ENCODE measurements at regions not wholly inside any gene's neighbourhood (a gene's known extent, or its start where the extent isn't known, plus 50 kb on each side); places are given as distances from the start of the nearest gene placed in this dataset.
"Not testable (repeated sequence)": the region's sequence is repeated elsewhere in the genome, so short reads cannot be mapped to it uniquely, and the experiment has no call there.

DNA sequence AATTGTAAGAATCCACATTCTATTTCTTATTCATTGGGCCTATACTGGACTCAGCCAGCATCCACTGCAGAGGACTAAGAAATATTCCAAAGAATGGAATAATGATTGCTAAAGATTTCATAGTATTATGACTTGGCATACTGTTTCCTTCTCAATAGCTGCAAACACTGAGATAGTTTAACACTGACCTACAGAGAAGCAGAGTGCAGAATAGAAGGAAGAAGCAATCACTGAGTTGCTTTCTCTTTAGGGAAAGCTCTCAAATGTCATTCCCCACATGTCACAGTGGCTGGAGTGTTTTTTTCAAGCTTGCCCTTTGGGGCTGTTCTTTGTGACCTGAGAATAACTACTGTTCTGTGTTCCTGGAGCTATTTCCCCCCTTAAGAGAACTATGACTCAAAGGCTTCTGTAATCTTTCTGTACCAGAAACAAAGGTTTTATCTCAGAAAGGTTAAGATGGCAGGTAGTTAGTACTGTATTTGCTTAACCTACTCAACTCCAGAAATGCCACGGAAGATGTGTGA is 243.6 kb upstream of the LUZP2 start:
- H3K4me3 ChIP-seq (ENCODE audit: low read length) = no peak overlapping the region
- TF ChIP-seq, protein P1, sequence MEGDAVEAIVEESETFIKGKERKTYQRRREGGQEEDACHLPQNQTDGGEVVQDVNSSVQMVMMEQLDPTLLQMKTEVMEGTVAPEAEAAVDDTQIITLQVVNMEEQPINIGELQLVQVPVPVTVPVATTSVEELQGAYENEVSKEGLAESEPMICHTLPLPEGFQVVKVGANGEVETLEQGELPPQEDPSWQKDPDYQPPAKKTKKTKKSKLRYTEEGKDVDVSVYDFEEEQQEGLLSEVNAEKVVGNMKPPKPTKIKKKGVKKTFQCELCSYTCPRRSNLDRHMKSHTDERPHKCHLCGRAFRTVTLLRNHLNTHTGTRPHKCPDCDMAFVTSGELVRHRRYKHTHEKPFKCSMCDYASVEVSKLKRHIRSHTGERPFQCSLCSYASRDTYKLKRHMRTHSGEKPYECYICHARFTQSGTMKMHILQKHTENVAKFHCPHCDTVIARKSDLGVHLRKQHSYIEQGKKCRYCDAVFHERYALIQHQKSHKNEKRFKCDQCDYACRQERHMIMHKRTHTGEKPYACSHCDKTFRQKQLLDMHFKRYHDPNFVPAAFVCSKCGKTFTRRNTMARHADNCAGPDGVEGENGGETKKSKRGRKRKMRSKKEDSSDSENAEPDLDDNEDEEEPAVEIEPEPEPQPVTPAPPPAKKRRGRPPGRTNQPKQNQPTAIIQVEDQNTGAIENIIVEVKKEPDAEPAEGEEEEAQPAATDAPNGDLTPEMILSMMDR (IDR thresholded peaks at IDR 0.05; ENCODE audit: insufficient read depth, low read depth, low read length, missing control alignments) = no peak
- no peak for DNase-seq (ENCODE audit: low read depth)

DNA sequence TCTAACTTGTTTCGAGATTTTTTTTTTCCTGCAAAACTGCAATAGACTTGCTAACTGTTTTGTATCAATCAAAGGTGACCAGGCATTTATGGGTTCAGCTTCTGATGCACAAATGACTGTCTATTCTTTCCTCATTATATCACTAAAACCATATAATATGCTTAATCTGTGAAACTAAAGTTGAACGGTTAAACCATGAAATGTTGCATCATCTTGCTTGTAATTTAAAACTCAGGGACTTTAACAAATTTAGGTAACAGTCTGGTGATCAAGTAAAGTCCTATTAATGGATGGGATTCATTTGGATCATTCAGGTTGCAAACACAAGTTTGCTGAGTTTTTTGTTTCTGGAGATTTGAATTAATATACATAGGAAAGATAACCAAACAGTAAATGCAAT is 232.0 kb upstream of the LUZP2 start:
- DNase-seq (ENCODE audit: low read depth) = no peak
- TF ChIP-seq, protein P1 (IDR thresholded peaks at IDR 0.05; ENCODE audit: insufficient read depth, low read depth, low read length, missing control alignments) = no peak
- H3K4me3 ChIP-seq (ENCODE audit: low read length) = no peak overlapping the region

DNA sequence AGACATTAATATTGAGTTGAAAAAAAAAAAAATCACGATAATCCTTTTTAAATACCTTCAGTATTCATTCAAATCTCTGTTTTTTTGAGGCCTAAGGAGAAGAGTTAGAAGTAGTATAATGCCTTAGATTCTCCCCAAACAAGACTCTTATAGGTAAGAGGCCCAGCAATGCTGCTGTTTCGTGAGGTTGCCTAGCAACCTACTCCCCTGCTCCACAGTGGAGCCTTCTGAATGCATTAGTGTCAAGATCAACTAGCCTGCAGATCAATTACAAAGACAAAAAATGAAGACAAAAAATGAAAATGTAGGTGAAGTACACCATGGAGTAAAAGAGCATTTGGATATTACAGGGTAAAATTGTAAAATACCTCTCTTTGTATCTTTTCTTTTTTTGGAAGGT is 229.8 kb upstream of the LUZP2 start:
- TF ChIP-seq, protein P1 (IDR thresholded peaks at IDR 0.05; ENCODE audit: insufficient read depth, low read depth, low read length, missing control alignments) = no peak
- DNase-seq (ENCODE audit: low read depth) = no peak
- H3K4me3 ChIP-seq (ENCODE audit: low read length) = no peak overlapping the region

DNA sequence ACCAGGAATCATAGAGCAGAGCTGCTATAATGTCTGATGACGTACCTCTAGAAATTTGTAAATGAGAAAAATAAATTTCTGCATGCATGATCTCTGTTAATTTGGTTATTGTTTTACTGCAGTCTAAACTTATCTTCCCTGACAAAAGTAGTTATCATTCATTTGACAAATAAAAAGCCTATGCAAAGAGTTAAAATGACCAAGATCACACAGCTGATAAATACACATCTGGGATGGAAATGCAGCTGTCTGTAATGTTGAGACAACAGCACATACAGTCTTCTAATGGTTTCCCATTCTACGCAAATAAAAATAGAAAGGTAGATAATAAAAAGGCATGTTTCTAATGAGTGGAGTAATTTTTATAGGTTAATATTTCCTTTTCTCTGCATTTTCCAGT is 225.1 kb upstream of the LUZP2 start:
- no peak overlapping the region for H3K4me3 ChIP-seq (ENCODE audit: low read length)
- TF ChIP-seq, protein P1 (IDR thresholded peaks at IDR 0.05; ENCODE audit: insufficient read depth, low read depth, low read length, missing control alignments) = no peak
- no peak for DNase-seq (ENCODE audit: low read depth)

DNA sequence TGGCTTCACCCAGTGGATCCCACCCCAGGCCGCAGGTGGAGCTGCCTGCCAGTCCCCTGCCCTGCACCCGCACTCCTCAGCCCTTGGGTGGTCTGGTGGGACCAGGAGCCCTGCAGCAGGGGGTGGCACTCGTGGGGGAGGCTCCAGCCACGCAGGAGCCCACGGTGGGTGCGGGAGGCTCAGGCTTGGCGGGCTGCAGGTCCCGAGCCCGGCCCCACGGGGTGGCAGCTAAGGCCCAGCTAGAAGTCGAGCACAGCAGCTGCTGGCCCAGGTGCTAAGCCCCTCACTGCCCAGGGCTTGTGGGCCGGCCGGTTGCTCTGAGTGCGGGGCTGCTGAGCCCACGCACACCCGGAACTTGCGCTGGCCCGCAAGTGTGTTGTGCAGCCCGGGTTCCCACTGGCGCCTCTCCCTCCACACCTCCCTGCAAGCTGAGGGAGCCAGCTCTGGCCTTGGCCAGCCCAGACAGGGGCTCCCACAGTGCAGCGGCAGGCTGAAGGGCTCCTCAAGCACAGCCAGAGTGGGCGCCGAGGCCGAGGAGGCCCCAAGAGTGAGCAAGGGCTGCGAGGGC is 222.6 kb upstream of the LUZP2 start:
- not testable (repeated sequence) for H3K4me3 ChIP-seq (ENCODE audit: low read length); DNase-seq (ENCODE audit: low read depth)

DNA sequence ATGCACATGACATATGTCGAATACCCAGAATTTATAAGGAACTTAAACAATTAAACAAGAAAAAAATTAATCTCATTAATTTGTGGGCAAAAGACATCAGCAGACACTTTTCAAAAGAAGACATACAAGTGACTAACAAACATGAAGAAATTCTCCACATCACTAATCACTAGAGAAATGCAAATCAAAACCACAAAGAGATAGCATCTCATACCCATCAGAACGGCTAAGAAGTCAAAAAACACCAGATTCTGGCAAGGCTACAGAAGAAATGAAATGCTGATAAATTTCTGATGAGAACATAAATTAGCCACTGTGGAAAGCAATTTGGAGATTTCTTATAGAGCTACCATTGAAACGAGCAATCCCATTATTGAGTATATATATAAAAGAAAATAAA is 210.6 kb upstream of the LUZP2 start:
- no peak overlapping the region for H3K4me3 ChIP-seq (ENCODE audit: low read length)
- TF ChIP-seq, protein P1 (IDR thresholded peaks at IDR 0.05; ENCODE audit: insufficient read depth, low read depth, low read length, missing control alignments) = no peak
- DNase-seq (ENCODE audit: low read depth) = no peak

DNA sequence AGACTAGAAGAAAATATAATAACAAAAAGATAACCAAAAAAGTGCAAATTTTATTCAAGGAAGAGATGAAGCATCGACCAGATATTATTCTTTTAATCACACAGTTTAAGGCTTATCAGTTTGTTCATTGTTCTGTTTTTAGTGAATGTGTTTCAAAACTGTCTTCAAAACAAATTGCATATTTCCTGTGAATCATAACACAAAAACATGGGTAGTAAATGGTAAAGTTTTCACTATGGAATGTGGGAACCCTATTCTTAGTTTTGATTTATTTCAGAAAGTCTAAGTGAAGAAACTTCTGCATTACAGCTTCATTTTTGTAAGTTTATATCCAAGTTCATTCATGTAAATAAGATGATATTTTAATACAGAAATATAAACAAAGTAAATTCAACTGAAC is 207.6 kb upstream of the LUZP2 start:
- DNase-seq (ENCODE audit: low read depth) = no peak
- no peak overlapping the region for H3K4me3 ChIP-seq (ENCODE audit: low read length)
- TF ChIP-seq, protein P1 (IDR thresholded peaks at IDR 0.05; ENCODE audit: insufficient read depth, low read depth, low read length, missing control alignments) = no peak
